AG04450 (cell line): ENCODE measurements at regions not wholly inside any gene's neighbourhood (a gene's known extent, or its start where the extent isn't known, plus 50 kb on each side); places are given as distances from the start of the nearest gene placed in this dataset.
"Not testable (repeated sequence)": the region's sequence is repeated elsewhere in the genome, so short reads cannot be mapped to it uniquely, and the experiment has no call there.

ENCODE experiments used
- CTCF ChIA-PET: fragments of 300-600, 350-600 bp; formaldehyde crosslinking; extraction: SDS; loops from one replicate; lab custom pipeline; 2022; ENCODE audit warnings: antibody characterized with exemption, inconsistent platforms; lab: Charles Lee
- POLR2A ChIA-PET: fragments of 350-600 bp; formaldehyde crosslinking; extraction: SDS; loops from one replicate; lab custom pipeline; 2021; ENCODE audit warnings: antibody characterized with exemption, inconsistent platforms; lab: Yijun Ruan, JAX
- DNase-seq: peaks from one replicate; pipeline ENCODE4 v3.0.0-alpha.2; 2011; ENCODE audit warnings: low read depth, low spot score
- H3K27ac ChIP-seq: one replicate; pipeline ENCODE4 v1.5.1; 2012; ENCODE audit warnings: low read depth, low read length, control low read depth
- H3K27me3 ChIP-seq: one replicate; pipeline ENCODE4 v1.6.0; 2012; ENCODE audit warnings: low read length; ENCODE audit not compliant: control insufficient read depth, insufficient read depth
- H3K4me3 ChIP-seq: 2 replicates; pipeline ENCODE4 v1.5.1; 2011; ENCODE audit warnings: mild to moderate bottlenecking, low read depth, low read length, control low read depth
- H3K9me3 ChIP-seq: 2 replicates; pipeline ENCODE4 v1.5.1; 2012; ENCODE audit warnings: low read length; ENCODE audit not compliant: control insufficient read depth, insufficient read depth
- TF ChIP-seq, protein P1 (sequence below): IDR thresholded peaks from 2 replicates; pipeline ENCODE4 v1.5.1; 2011; ENCODE audit warnings: low read depth, low read length, control low read depth, inconsistent platforms

DNA sequence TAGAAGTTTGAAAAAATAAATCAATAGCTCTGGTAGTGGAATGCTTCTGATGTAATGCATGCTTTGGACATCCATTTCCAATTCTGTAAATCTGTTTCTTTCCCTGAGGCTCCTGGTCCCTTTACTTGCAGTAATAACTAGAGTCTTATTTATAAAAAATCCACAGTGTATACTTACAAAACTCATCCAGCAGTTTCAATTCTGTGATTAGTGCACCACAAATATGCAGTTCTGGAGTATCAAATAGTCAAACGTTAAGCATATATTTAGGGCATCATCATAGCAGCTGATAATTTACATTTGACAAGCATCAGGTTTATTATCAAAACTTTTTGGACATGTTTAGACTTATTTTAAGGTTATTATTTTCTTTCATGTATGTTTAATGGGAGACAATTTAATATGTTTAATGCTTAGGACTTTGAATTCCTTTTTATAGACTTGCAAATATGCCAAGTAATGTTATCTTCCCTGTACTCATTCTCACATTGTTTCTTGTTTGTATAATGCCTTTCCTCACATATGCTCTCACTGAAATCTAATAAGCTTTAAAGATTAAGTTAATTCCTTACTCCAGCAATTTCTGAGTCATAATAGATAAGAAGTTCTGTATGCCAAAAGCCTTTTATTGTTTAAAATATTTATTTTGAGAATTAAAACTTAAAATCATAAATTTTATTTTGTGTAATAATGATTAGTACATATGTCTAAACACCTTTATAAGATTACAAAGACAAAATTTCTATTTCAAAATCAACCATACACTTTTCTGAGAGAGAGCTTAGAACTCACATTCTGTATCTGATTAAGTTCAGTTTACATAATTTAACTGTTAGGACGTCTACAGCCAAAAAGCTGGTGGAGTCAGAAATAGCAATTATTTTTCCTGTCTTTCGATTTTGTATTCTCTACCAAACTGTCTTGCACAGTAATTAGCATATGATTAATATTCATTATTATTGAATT, 341.5 kb upstream of the TMEFF2 start:
- POLR2A ChIA-PET: no interaction called here
- no peak overlapping the region for H3K4me3 ChIP-seq
- no peak overlapping the region for H3K27ac ChIP-seq
- H3K27me3 ChIP-seq: no peaks in the 10 kb centered on the region
- CTCF ChIA-PET: no interaction called here
- no peak for DNase-seq
- TF ChIP-seq, protein P1, sequence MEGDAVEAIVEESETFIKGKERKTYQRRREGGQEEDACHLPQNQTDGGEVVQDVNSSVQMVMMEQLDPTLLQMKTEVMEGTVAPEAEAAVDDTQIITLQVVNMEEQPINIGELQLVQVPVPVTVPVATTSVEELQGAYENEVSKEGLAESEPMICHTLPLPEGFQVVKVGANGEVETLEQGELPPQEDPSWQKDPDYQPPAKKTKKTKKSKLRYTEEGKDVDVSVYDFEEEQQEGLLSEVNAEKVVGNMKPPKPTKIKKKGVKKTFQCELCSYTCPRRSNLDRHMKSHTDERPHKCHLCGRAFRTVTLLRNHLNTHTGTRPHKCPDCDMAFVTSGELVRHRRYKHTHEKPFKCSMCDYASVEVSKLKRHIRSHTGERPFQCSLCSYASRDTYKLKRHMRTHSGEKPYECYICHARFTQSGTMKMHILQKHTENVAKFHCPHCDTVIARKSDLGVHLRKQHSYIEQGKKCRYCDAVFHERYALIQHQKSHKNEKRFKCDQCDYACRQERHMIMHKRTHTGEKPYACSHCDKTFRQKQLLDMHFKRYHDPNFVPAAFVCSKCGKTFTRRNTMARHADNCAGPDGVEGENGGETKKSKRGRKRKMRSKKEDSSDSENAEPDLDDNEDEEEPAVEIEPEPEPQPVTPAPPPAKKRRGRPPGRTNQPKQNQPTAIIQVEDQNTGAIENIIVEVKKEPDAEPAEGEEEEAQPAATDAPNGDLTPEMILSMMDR: no peak
- no peaks in the 10 kb centered on the region for H3K9me3 ChIP-seq

DNA sequence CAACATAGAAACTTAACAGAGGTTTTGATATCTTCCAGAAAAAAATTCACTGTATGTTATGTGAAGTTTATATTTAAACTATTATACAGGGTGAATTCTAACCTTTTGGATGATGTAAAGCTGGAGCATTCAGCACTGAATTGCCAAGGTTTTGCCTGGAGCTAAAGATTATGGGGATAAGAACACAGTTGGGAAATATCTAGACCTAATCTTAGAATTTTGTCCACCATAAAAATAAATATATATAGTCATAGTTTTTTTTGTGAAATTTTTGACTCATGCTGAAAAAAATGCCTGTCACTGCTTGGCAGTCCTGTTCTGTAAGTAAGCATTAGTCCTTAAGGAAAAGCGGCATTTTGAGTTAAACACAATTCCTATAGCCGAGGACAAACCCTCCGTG, 339.3 kb upstream of the TMEFF2 start:
- TF ChIP-seq, protein P1: no peak
- POLR2A ChIA-PET: no interaction called here

DNA sequence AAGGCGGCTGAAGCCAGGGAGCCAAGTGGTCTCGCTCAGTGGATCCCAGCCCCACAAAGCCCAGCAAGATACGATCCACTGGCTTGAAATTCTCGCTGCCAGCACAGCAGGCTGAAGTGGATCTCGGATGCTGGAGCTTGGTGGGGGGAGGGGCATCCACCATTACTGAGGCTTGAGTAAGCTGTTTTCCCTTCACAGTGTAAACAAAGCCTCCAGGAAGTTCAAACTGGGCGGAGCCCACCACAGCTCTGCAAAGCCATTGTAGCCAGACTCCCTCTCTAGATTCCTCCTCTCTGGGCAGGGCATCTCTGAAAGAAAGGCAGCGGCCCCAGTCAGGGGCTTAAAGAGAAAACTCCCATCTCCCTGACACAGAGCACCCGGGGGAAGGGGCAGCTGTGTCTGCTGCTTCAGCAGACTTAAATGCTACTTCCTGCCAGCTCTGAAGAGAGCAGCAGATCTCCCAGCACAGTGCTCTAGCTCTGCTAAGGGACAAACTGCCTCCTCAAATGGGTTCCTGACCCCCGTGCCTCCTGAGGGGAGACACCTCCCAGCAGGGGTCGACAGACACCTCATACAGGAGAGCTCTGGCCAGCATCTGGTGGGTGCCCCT, 330.0 kb upstream of the TMEFF2 start:
- H3K27ac ChIP-seq, H3K4me3 ChIP-seq, H3K9me3 ChIP-seq, H3K27me3 ChIP-seq, CTCF ChIA-PET, POLR2A ChIA-PET, DNase-seq: not testable (repeated sequence)

More for the DNA sequence above, 339.3 kb upstream of the TMEFF2 start:
- CTCF ChIA-PET: no interaction called here
- Histone ChIP-seq H3K27ac (no peak overlapping the region), H3K9me3 (no peaks in the 10 kb centered on the region), H3K4me3 (no peak overlapping the region), H3K27me3 (no peaks in the 10 kb centered on the region)
- no peak for DNase-seq

GRCh38 chr2:192524214-192524613, 329.5 kb upstream of the TMEFF2 start:
- DNase-seq, POLR2A ChIA-PET, CTCF ChIA-PET, H3K27me3 ChIP-seq, H3K9me3 ChIP-seq, H3K4me3 ChIP-seq, H3K27ac ChIP-seq: not testable (repeated sequence)

- no peaks in the 10 kb centered on the region for H3K9me3 ChIP-seq
- no peak overlapping the region for H3K27ac ChIP-seq
- DNase-seq: no peak
- TF ChIP-seq, protein P1: no peak
- H3K4me3 ChIP-seq: no peak overlapping the region
- CTCF ChIA-PET: no interaction called here
- H3K27me3 ChIP-seq: no peaks in the 10 kb centered on the region
- POLR2A ChIA-PET: no interaction called here
These were observed 321.2 kb upstream of the TMEFF2 start for GRCh38 chr2:192515937-192516336.

DNA sequence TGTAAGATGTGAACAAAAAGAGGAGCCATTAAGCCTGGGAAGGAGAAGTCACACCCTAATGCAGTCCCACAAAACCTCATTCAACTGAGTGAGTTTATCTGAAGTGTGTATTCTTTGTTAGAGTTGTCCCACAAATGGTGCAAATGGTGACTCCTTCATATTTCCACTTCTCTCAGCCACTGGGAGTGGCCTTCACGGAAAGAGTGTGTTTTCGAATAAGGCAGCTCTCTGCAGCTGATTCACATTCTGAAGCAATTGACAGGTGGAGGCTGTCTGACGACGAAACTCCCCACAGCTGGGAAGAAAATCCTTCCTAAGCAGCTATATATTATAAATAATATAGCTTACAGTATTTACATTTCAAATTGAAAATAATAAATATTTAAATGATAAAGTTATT, 318.8 kb upstream of the TMEFF2 start:
- H3K4me3 ChIP-seq: no peak overlapping the region
- H3K9me3 ChIP-seq: no peaks in the 10 kb centered on the region
- CTCF ChIA-PET: no interaction called here
- POLR2A ChIA-PET: no interaction called here
- TF ChIP-seq, protein P1: no peak
- no peak for DNase-seq
- H3K27me3 ChIP-seq: no peaks in the 10 kb centered on the region
- no peak overlapping the region for H3K27ac ChIP-seq

GRCh38 chr2:192507836-192508450, 313.2 kb upstream of the TMEFF2 start:
- H3K4me3 ChIP-seq, POLR2A ChIA-PET, DNase-seq, CTCF ChIA-PET, H3K27me3 ChIP-seq, H3K27ac ChIP-seq: not testable (repeated sequence)
- H3K9me3 ChIP-seq: peaks cover 11% of the 10 kb centered on the region
